Neural progenitor cell (in vitro differentiated cells): ENCODE measurements at regions not wholly inside any gene's neighbourhood (a gene's known extent, or its start where the extent isn't known, plus 50 kb on each side); places are given as distances from the start of the nearest gene placed in this dataset.

ENCODE experiments used
- DNase-seq: peaks from one replicate; pipeline ENCODE4 v3.0.0-alpha.2; 2016; ENCODE audit warnings: low spot score
- H2AFZ ChIP-seq: fragments of 200-600 bp; sonication (generic); replicated peaks from 2 replicates; pipeline ENCODE4 v1.6.1; 2016; ENCODE audit warnings: antibody characterized with exemption
- H3F3A ChIP-seq: fragments of 200-600 bp; sonication (generic); 2 replicates; pipeline ENCODE4 v1.6.1; 2016; ENCODE audit warnings: antibody characterized with exemption, low read depth
- H3K27ac ChIP-seq: fragments of 200-600 bp; sonication (generic); 2 replicates; pipeline ENCODE4 v1.5.1; 2016; ENCODE audit warnings: mild to moderate bottlenecking
- H3K27me3 ChIP-seq: fragments of 200-600 bp; sonication (generic); 2 replicates; pipeline ENCODE4 v1.6.1; 2016; ENCODE audit warnings: mild to moderate bottlenecking, moderate library complexity
- H3K36me3 ChIP-seq: fragments of 200-600 bp; sonication (generic); 2 replicates; pipeline ENCODE4 v1.5.1; 2016
- H3K4me1 ChIP-seq: fragments of 200-600 bp; sonication (generic); 2 replicates; pipeline ENCODE4 v1.6.1; 2016; ENCODE audit warnings: mixed run types
- H3K4me2 ChIP-seq: fragments of 200-600 bp; sonication (generic); 2 replicates; pipeline ENCODE4 v1.6.1; 2016
- H3K4me3 ChIP-seq: fragments of 200-600 bp; sonication (generic); 2 replicates; pipeline ENCODE4 v1.5.1; 2016
- H3K79me2 ChIP-seq: fragments of 200-600 bp; sonication (generic); 2 replicates; pipeline ENCODE4 v1.6.1; 2016; ENCODE audit warnings: low read depth
- H3K9ac ChIP-seq: fragments of 200-600 bp; sonication (generic); 2 replicates; pipeline ENCODE4 v1.6.1; 2016
- H3K9me3 ChIP-seq: fragments of 200-600 bp; sonication (generic); 2 replicates; pipeline ENCODE4 v1.5.1; 2016; ENCODE audit warnings: low read depth
- H4K20me1 ChIP-seq: fragments of 200-600 bp; sonication (generic); 2 replicates; pipeline ENCODE4 v1.6.1; 2016; ENCODE audit warnings: low read depth
- H3K27ac Mint-ChIP-seq: 3 replicates; pipeline ENCODE4 v1.8.0; 2021; ENCODE audit warnings: mixed read lengths
- H3K27me3 Mint-ChIP-seq: 2 replicates; pipeline ENCODE4 v1.8.0; 2022; ENCODE audit warnings: low read depth, mild to moderate bottlenecking, inconsistent platforms, moderate library complexity, mixed read lengths; ENCODE audit not compliant: insufficient read depth
- H3K36me3 Mint-ChIP-seq: 3 replicates; pipeline ENCODE4 v1.8.0; 2021; ENCODE audit warnings: mixed read lengths
- H3K4me1 Mint-ChIP-seq: 3 replicates; pipeline ENCODE4 v1.8.0; 2021; ENCODE audit warnings: mixed read lengths
- H3K4me3 Mint-ChIP-seq: 3 replicates; pipeline ENCODE4 v1.8.0; 2021; ENCODE audit warnings: mild to moderate bottlenecking, moderate library complexity, mixed read lengths
- H3K9me3 Mint-ChIP-seq: 3 replicates; pipeline ENCODE4 v1.8.0; 2020; ENCODE audit warnings: mixed read lengths
- EZH2 ChIP-seq: fragments of 200-600 bp; sonication (generic); IDR thresholded peaks from 2 replicates; pipeline ENCODE4 v1.6.1; 2017; ENCODE audit warnings: antibody characterized with exemption, mild to moderate bottlenecking, moderate library complexity
- EZH2phosphoT487 ChIP-seq: fragments of 200-600 bp; sonication (generic); IDR thresholded peaks from 2 replicates; pipeline ENCODE4 v1.6.1; 2017; ENCODE audit warnings: antibody characterized with exemption
- TF ChIP-seq, protein P1 (sequence below): fragments of 200-600 bp; sonication (generic); IDR thresholded peaks from 2 replicates; pipeline ENCODE4 v1.5.1; 2017; ENCODE audit warnings: antibody characterized with exemption, mild to moderate bottlenecking

DNA sequence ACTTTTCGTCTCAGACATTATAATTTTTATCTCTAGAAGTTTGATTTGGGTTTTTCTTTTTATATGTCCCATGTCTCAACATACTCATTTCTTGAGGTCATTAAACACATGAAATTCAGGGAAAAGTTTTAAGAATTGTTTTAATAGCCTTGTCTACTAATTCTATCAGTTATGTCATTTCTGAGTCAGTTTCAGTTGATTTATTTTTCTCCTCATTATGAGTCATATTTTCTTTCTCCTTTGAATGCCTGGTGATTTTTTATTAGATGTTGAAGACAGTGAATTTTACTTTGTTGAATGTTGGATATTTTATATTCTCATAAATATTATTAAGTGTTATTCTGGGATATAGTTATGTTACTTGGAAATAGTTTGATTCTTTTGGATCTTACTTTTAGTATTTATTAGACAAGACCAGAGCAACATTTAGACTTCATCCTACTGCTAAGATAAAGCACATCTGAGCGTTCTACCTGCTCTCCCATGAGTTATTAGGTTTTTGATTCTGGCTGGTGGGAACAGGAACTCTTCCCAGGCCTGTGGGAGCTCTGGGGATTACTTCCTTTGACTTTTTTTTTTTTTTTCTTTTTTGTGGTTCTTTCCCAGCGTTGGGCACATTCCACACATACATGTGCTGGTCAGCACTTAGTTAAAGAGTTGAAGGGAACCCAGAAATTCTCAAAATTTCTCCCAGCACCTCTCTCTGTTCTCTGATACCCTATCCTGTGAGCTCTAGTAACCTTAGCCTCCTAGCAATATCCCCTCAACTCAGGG lies 1157.7 kb downstream of the BCL11B start:
- Mint-ChIP-seq H3K27ac (no peak overlapping the region), H3K27me3 (peaks cover 2% of the 10 kb centered on the region), H3K4me3 (no peak overlapping the region), H3K9me3 (peaks cover 3% of the 10 kb centered on the region), H3K36me3 (no peaks in the 10 kb centered on the region), H3K4me1 (peaks cover 4% of the 10 kb centered on the region)
- H3K27me3 ChIP-seq = no peaks in the 10 kb centered on the region
- DNase-seq = peak; percentile 26
- H3F3A ChIP-seq = no peaks in the 10 kb centered on the region
- no peak overlapping the region for H2AFZ ChIP-seq
- TF ChIP-seq EZH2phosphoT487 (no peak), EZH2 (no peak)
- TF ChIP-seq, protein P1, sequence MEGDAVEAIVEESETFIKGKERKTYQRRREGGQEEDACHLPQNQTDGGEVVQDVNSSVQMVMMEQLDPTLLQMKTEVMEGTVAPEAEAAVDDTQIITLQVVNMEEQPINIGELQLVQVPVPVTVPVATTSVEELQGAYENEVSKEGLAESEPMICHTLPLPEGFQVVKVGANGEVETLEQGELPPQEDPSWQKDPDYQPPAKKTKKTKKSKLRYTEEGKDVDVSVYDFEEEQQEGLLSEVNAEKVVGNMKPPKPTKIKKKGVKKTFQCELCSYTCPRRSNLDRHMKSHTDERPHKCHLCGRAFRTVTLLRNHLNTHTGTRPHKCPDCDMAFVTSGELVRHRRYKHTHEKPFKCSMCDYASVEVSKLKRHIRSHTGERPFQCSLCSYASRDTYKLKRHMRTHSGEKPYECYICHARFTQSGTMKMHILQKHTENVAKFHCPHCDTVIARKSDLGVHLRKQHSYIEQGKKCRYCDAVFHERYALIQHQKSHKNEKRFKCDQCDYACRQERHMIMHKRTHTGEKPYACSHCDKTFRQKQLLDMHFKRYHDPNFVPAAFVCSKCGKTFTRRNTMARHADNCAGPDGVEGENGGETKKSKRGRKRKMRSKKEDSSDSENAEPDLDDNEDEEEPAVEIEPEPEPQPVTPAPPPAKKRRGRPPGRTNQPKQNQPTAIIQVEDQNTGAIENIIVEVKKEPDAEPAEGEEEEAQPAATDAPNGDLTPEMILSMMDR = no peak
- H3K4me2 ChIP-seq = no peak overlapping the region
- H3K27ac ChIP-seq = no peak overlapping the region
- H3K36me3 ChIP-seq = no peaks in the 10 kb centered on the region
- H3K9ac ChIP-seq = no peak overlapping the region
- no peaks in the 10 kb centered on the region for H3K79me2 ChIP-seq
- H3K4me1 ChIP-seq = peaks cover 2% of the 10 kb centered on the region
- no peak overlapping the region for H3K4me3 ChIP-seq
- no peaks in the 10 kb centered on the region for H4K20me1 ChIP-seq
- H3K9me3 ChIP-seq = no peaks in the 10 kb centered on the region

DNA sequence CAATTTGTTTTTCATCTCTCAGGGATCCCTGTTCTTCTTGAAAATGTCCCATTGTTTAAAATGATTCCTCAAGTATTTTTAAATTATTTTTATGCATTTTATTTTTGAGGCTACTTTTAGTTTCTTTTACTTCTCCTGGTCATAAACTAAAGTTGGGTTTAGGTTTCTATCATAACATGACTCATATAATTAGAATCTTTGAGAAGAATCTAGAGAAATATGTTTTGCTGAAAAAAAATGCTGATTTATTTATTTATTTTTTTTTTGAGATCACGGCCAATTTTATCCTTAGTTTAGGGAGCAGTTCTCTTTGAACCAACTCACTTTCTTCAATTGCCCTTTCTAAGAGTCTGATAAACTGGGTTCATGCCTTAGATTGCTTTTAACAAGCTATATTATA lies 1157.1 kb downstream of the BCL11B start:
- H3K36me3 Mint-ChIP-seq = no peaks in the 10 kb centered on the region
- Histone ChIP-seq H3K79me2 (no peaks in the 10 kb centered on the region), H3K9ac (no peak overlapping the region), H3F3A (no peaks in the 10 kb centered on the region), H4K20me1 (no peaks in the 10 kb centered on the region), H3K27ac (no peak overlapping the region), H3K4me3 (no peak overlapping the region), H3K27me3 (no peaks in the 10 kb centered on the region), H3K4me1 (peaks cover 2% of the 10 kb centered on the region), H3K9me3 (no peaks in the 10 kb centered on the region), H2AFZ (no peak overlapping the region), H3K4me2 (no peak overlapping the region), H3K36me3 (no peaks in the 10 kb centered on the region)
- TF ChIP-seq EZH2 = no peak
- TF ChIP-seq, protein P1 = no peak
- no peak for TF ChIP-seq EZH2phosphoT487
- DNase-seq = no peak
- H3K4me1 Mint-ChIP-seq = peaks cover 4% of the 10 kb centered on the region
- H3K27me3 Mint-ChIP-seq = peaks cover 2% of the 10 kb centered on the region
- H3K9me3 Mint-ChIP-seq = peaks cover 3% of the 10 kb centered on the region
- no peak overlapping the region for H3K4me3 Mint-ChIP-seq
- H3K27ac Mint-ChIP-seq = no peak overlapping the region

DNA sequence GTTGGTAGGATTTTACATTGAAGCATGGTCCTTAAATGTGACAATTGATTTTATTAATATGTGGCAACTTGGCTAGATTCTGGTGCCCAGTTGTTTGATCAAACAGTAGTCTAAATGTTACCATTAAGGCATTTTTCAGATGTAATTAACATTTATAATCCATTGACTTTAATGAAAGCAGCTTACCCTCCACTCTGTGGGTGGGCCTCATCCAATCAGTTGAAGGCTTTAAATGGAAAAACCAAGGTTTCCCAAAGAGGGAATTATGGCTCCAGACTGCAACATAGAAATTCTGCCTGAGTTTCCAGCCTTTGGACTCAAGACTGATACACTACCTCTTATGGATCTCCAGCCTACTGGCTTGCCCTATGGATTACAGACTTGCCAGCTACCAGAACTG lies 1153.2 kb downstream of the BCL11B start:
- H3K4me3 Mint-ChIP-seq = no peak overlapping the region
- H3K27ac Mint-ChIP-seq = no peak overlapping the region
- H3K36me3 Mint-ChIP-seq = no peaks in the 10 kb centered on the region
- DNase-seq = no peak
- no peaks in the 10 kb centered on the region for H3K36me3 ChIP-seq
- H3K4me1 ChIP-seq = no peaks in the 10 kb centered on the region
- H3K9me3 ChIP-seq = no peaks in the 10 kb centered on the region
- TF ChIP-seq, protein P1 = no peak
- TF ChIP-seq EZH2 (no peak), EZH2phosphoT487 (no peak)
- H3K9me3 Mint-ChIP-seq = peaks cover 3% of the 10 kb centered on the region
- no peaks in the 10 kb centered on the region for H3F3A ChIP-seq
- H3K9ac ChIP-seq = no peak overlapping the region
- H3K4me1 Mint-ChIP-seq = no peaks in the 10 kb centered on the region
- H3K27me3 ChIP-seq = no peaks in the 10 kb centered on the region
- no peak overlapping the region for H2AFZ ChIP-seq
- no peaks in the 10 kb centered on the region for H3K79me2 ChIP-seq
- no peak overlapping the region for H3K27ac ChIP-seq
- no peak overlapping the region for H3K4me3 ChIP-seq
- peaks cover 5% of the 10 kb centered on the region for H3K27me3 Mint-ChIP-seq
- H3K4me2 ChIP-seq = no peak overlapping the region
- H4K20me1 ChIP-seq = no peaks in the 10 kb centered on the region
